PC-9 (cell line): ENCODE measurements at regions not wholly inside any gene's neighbourhood (a gene's known extent, or its start where the extent isn't known, plus 50 kb on each side); places are given as distances from the start of the nearest gene placed in this dataset.

Experiments used
- BruUV-seq: library from RNA; stranded (reverse); fragments of 400-500 nt; replicated peaks from 2 replicates; lab custom pipeline; 2021; lab: Mats Ljungman, UMichigan
- CTCF ChIA-PET: fragments of 300-600 bp; sonication (Branson Sonifier 250); formaldehyde crosslinking; loops from one replicate; lab custom pipeline; 2022; ENCODE audit warnings: antibody characterized with exemption; lab: Charles Lee
- POLR2A ChIA-PET: fragments of 300-600 bp; sonication (Branson Sonifier 250); formaldehyde crosslinking; loops from one replicate; lab custom pipeline; 2022; ENCODE audit warnings: antibody characterized with exemption; ENCODE audit not compliant: unreplicated experiment; lab: Charles Lee
- DNase-seq, 2 experiments: peaks; one replicate each; pipeline versions ENCODE4 v3.0.0 to v3.0.0-alpha.2; 2015 to 2022; ENCODE audit warnings: mixed read lengths in 1 of 2
- H2AFZ ChIP-seq: fragments of 200-600 bp; sonication (generic); 2 replicates; pipeline ENCODE4 v1.8.1; 2017; ENCODE audit warnings: antibody characterized with exemption
- H3F3A ChIP-seq: fragments of 200-600 bp; sonication (generic); 2 replicates; pipeline ENCODE4 v1.8.1; 2017; ENCODE audit warnings: antibody characterized with exemption, mild to moderate bottlenecking, low read depth; ENCODE audit not compliant: insufficient read depth
- H3K27ac ChIP-seq: fragments of 200-600 bp; sonication (generic); 2 replicates; pipeline ENCODE4 v1.6.1; 2016; ENCODE audit warnings: mixed run types
- H3K27me3 ChIP-seq: fragments of 200-600 bp; sonication (generic); 2 replicates; pipeline ENCODE4 v1.6.1; 2016; ENCODE audit warnings: low read depth, mixed run types; ENCODE audit not compliant: insufficient read depth
- H3K36me3 ChIP-seq: fragments of 200-600 bp; sonication (generic); 2 replicates; pipeline ENCODE4 v1.6.1; 2016; ENCODE audit warnings: low read depth, mixed run types
- H3K4me1 ChIP-seq: fragments of 200-600 bp; sonication (generic); replicated peaks from 2 replicates; pipeline ENCODE4 v1.6.1; 2016; ENCODE audit warnings: mixed run types; ENCODE audit not compliant: insufficient read depth
- H3K4me2 ChIP-seq: fragments of 200-600 bp; sonication (generic); 2 replicates; pipeline ENCODE4 v1.6.1; 2017; ENCODE audit warnings: mixed run types
- H3K4me3 ChIP-seq: fragments of 200-600 bp; sonication (generic); 2 replicates; pipeline ENCODE4 v1.6.1; 2016; ENCODE audit warnings: mixed run types
- H3K79me2 ChIP-seq: fragments of 200-600 bp; sonication (generic); 2 replicates; pipeline ENCODE4 v1.6.1; 2017; ENCODE audit warnings: low read depth, mixed run types
- H3K9me2 ChIP-seq: fragments of 200-600 bp; sonication (generic); 2 replicates; pipeline ENCODE4 v1.8.1; 2017; ENCODE audit warnings: mild to moderate bottlenecking; ENCODE audit not compliant: insufficient read depth
- H3K9me3 ChIP-seq: fragments of 200-600 bp; sonication (generic); 2 replicates; pipeline ENCODE4 v1.8.1; 2016; ENCODE audit warnings: low read depth; ENCODE audit not compliant: insufficient read depth
- H4K20me1 ChIP-seq: fragments of 200-600 bp; sonication (generic); 2 replicates; pipeline ENCODE4 v1.8.1; 2017; ENCODE audit not compliant: insufficient read depth
- EZH2 ChIP-seq: fragments of 200-600 bp; sonication (generic); IDR thresholded peaks from 2 replicates; pipeline ENCODE4 v1.8.0; 2017; ENCODE audit warnings: antibody characterized with exemption, low read depth
- intact Hi-C: fragments of 100-400 bp; cut with micrococcal nuclease; formaldehyde crosslinking; loops from one replicate; pipeline ENCODE4 v1.10.0; 2022; ENCODE audit not compliant: unreplicated experiment
- TF ChIP-seq, protein P1 (sequence below): fragments of 200-600 bp; sonication (generic); conservative IDR thresholded peaks from 2 replicates; pipeline ENCODE4 v1.6.1; 2017; ENCODE audit warnings: mixed run types, antibody characterized with exemption, mild to moderate bottlenecking, moderate library complexity

- intact Hi-C loops, result no loop called here
- ChIA-PET POLR2A (no interaction called here), CTCF (no interaction called here)
- H2AFZ ChIP-seq, result no peak overlapping the region
- H3K4me2 ChIP-seq, result no peak overlapping the region
- H3K9me2 ChIP-seq, result no peaks in the 10 kb centered on the region
- H4K20me1 ChIP-seq, result no peaks in the 10 kb centered on the region
- H3K79me2 ChIP-seq, result no peaks in the 10 kb centered on the region
- H3K4me3 ChIP-seq, result no peak overlapping the region
- no peaks in the 10 kb centered on the region for H3K9me3 ChIP-seq
- no peaks in the 10 kb centered on the region for H3K4me1 ChIP-seq
- no TSS peak for BruUV-seq
- no peaks in the 10 kb centered on the region for H3K36me3 ChIP-seq
- no peak for DNase-seq
- TF ChIP-seq, protein P1, sequence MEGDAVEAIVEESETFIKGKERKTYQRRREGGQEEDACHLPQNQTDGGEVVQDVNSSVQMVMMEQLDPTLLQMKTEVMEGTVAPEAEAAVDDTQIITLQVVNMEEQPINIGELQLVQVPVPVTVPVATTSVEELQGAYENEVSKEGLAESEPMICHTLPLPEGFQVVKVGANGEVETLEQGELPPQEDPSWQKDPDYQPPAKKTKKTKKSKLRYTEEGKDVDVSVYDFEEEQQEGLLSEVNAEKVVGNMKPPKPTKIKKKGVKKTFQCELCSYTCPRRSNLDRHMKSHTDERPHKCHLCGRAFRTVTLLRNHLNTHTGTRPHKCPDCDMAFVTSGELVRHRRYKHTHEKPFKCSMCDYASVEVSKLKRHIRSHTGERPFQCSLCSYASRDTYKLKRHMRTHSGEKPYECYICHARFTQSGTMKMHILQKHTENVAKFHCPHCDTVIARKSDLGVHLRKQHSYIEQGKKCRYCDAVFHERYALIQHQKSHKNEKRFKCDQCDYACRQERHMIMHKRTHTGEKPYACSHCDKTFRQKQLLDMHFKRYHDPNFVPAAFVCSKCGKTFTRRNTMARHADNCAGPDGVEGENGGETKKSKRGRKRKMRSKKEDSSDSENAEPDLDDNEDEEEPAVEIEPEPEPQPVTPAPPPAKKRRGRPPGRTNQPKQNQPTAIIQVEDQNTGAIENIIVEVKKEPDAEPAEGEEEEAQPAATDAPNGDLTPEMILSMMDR, result no peak
- no peak for TF ChIP-seq EZH2
- H3K27ac ChIP-seq, result no peak overlapping the region
- no peaks in the 10 kb centered on the region for H3F3A ChIP-seq
- H3K27me3 ChIP-seq, result no peaks in the 10 kb centered on the region
Observed at GRCh38 chr4:177032341-177032740, 239.6 kb upstream of the VEGFC start.

DNA sequence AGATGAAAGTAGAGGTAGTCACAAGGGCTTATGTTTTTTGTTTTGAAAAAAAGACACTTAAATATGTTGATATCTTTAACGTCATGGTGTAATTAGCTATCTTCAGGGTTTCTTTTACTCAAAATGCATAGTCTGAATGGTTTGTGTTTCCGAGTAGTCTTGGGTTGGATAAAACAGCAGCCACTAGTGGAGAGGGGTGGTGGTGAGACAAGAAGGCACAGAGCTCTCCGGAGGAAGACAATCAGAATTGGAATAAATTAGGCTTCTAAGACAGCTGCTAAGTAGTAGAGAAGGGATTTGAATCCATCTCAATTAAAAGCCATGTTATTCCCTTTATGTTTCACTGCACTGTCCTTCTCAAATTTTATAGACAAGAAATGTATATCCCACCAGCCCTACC lies 240.4 kb upstream of the VEGFC start:
- H3K9me2 ChIP-seq, result no peaks in the 10 kb centered on the region
- no peaks in the 10 kb centered on the region for H3K4me1 ChIP-seq
- H3K4me3 ChIP-seq, result no peak overlapping the region
- H3K79me2 ChIP-seq, result no peaks in the 10 kb centered on the region
- intact Hi-C loops, result no loop called here
- no peak overlapping the region for H3K4me2 ChIP-seq
- no peak for DNase-seq
- no peaks in the 10 kb centered on the region for H3K27me3 ChIP-seq
- TF ChIP-seq EZH2, result no peak
- TF ChIP-seq, protein P1, result no peak
- POLR2A ChIA-PET, result no interaction called here
- no peak overlapping the region for H3K27ac ChIP-seq
- H4K20me1 ChIP-seq, result no peaks in the 10 kb centered on the region
- H2AFZ ChIP-seq, result no peak overlapping the region
- H3F3A ChIP-seq, result no peaks in the 10 kb centered on the region
- no peaks in the 10 kb centered on the region for H3K36me3 ChIP-seq
- H3K9me3 ChIP-seq, result no peaks in the 10 kb centered on the region
- no TSS peak for BruUV-seq
- CTCF ChIA-PET, result no interaction called here

GRCh38 chr4:177033632-177034031 lies 240.9 kb upstream of the VEGFC start:
- Histone ChIP-seq H3K79me2 (no peaks in the 10 kb centered on the region), H3K9me3 (no peaks in the 10 kb centered on the region), H3K4me1 (no peaks in the 10 kb centered on the region), H3F3A (no peaks in the 10 kb centered on the region), H3K27ac (no peak overlapping the region), H3K4me3 (no peak overlapping the region), H2AFZ (no peak overlapping the region), H4K20me1 (no peaks in the 10 kb centered on the region), H3K27me3 (no peaks in the 10 kb centered on the region), H3K36me3 (no peaks in the 10 kb centered on the region), H3K9me2 (no peaks in the 10 kb centered on the region), H3K4me2 (no peak overlapping the region)
- POLR2A ChIA-PET, result no interaction called here
- no peak for DNase-seq
- intact Hi-C loops, result no loop called here
- TF ChIP-seq, protein P1, result no peak
- TF ChIP-seq EZH2, result no peak
- CTCF ChIA-PET, result no interaction called here
- no TSS peak for BruUV-seq
